Thyroid gland (tissue), 4 donors: ENCODE measurements at regions not wholly inside any gene's neighbourhood (a gene's known extent, or its start where the extent isn't known, plus 50 kb on each side); places are given as distances from the start of the nearest gene placed in this dataset.

ENCODE experiments used
- POLR2A ChIP-seq, 2 donors: fragments of 450-650 bp; IDR thresholded peaks; one replicate each; pipeline ENCODE4 v1.6.1; 2017; ENCODE audit warnings: antibody characterized with exemption in 2 of 2, mild to moderate bottlenecking in 2 of 2, moderate library complexity in 1 of 2
- TF ChIP-seq, protein P1 (sequence below), 6 experiments: fragments of 200-600 bp in 3 of 6; fragments of 450-650 bp in 3 of 6; sonication (generic) in 3 of 6; IDR thresholded peaks; one replicate each; pipeline ENCODE4 v1.5.1; 2016 to 2019; ENCODE audit warnings: antibody characterized with exemption in 6 of 6, mild to moderate bottlenecking in 2 of 6, inconsistent platforms in 1 of 6, moderate library complexity in 1 of 6

DNA sequence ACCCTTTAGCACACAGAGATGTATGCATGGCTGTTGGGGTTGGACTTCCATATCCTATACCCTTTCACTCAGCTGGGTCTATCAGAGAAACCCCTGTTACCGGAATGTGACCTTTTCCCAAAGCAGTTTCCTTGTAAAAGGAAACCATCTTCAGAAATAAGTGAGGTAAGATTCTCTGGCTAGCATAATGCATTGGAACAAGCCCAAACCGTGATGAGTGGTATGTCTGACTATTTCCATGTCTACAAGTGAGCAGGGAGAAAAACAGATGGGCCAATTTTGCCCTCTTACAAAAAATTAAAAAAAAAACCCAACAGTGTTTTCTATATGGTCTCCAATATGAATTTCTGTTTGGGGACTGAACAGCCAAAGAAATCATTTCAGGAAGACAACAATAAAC is 283.9 kb downstream of the SMARCA1 start:
- TF ChIP-seq, protein P1, sequence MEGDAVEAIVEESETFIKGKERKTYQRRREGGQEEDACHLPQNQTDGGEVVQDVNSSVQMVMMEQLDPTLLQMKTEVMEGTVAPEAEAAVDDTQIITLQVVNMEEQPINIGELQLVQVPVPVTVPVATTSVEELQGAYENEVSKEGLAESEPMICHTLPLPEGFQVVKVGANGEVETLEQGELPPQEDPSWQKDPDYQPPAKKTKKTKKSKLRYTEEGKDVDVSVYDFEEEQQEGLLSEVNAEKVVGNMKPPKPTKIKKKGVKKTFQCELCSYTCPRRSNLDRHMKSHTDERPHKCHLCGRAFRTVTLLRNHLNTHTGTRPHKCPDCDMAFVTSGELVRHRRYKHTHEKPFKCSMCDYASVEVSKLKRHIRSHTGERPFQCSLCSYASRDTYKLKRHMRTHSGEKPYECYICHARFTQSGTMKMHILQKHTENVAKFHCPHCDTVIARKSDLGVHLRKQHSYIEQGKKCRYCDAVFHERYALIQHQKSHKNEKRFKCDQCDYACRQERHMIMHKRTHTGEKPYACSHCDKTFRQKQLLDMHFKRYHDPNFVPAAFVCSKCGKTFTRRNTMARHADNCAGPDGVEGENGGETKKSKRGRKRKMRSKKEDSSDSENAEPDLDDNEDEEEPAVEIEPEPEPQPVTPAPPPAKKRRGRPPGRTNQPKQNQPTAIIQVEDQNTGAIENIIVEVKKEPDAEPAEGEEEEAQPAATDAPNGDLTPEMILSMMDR (IDR thresholded peaks at IDR 0.05) = no peak
- no peak for TF ChIP-seq POLR2A (IDR thresholded peaks at IDR 0.05)
